ENCODE measurements at regions not wholly inside any gene's neighbourhood (a gene's known extent, or its start where the extent isn't known, plus 50 kb on each side); places are given as distances from the start of the nearest gene placed in this dataset.

DNA sequence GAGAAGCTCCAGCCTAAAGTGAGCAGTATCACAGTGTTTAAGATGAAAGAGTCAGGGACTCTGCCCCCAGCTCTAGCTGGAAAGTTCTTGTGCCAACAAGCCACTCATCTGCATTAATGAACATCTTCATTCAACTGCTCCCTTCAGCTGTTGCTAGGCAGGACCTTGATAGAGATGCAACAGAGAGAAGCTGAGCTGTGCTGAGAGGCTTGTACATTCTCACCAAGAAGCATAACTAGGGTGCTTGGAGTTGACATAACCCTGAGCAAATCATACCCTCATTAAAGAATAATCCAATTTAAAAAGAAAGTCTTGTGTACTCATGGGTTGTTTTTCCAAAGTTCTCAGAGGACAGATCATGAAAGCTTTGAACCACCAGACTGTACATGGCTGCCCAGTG is 63.2 kb downstream of the ATXN3L start:
- TF ChIP-seq, protein P1, sequence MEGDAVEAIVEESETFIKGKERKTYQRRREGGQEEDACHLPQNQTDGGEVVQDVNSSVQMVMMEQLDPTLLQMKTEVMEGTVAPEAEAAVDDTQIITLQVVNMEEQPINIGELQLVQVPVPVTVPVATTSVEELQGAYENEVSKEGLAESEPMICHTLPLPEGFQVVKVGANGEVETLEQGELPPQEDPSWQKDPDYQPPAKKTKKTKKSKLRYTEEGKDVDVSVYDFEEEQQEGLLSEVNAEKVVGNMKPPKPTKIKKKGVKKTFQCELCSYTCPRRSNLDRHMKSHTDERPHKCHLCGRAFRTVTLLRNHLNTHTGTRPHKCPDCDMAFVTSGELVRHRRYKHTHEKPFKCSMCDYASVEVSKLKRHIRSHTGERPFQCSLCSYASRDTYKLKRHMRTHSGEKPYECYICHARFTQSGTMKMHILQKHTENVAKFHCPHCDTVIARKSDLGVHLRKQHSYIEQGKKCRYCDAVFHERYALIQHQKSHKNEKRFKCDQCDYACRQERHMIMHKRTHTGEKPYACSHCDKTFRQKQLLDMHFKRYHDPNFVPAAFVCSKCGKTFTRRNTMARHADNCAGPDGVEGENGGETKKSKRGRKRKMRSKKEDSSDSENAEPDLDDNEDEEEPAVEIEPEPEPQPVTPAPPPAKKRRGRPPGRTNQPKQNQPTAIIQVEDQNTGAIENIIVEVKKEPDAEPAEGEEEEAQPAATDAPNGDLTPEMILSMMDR (conservative IDR thresholded peaks at IDR 0.05), result no peak
- TF ChIP-seq ZFX (IDR thresholded peaks at IDR 0.05), result no peak
